HEK293T (cell line): ENCODE measurements at regions not wholly inside any gene's neighbourhood (a gene's known extent, or its start where the extent isn't known, plus 50 kb on each side); places are given as distances from the start of the nearest gene placed in this dataset.

ENCODE experiments used
- CTCF ChIA-PET: fragments of 350-600 bp; formaldehyde crosslinking; extraction: SDS; loops from one replicate; lab custom pipeline; 2021; ENCODE audit warnings: antibody characterized with exemption, inconsistent platforms; lab: Yijun Ruan, JAX
- POLR2A ChIA-PET: fragments of 350-600 bp; formaldehyde crosslinking; extraction: SDS; loops from one replicate; lab custom pipeline; 2020; ENCODE audit warnings: antibody characterized with exemption, inconsistent platforms; lab: Yijun Ruan, JAX
- DNase-seq: peaks from one replicate; pipeline ENCODE4 v3.0.0; 2012; ENCODE audit warnings: mixed read lengths; ENCODE audit errors: extremely low spot score
- ARNT ChIP-seq: fragments of 450-650 bp; IDR thresholded peaks from 2 replicates; pipeline ENCODE4 v1.6.1; 2017; ENCODE audit warnings: mild to moderate bottlenecking
- BHLHE40 ChIP-seq: fragments of 450-650 bp; IDR thresholded peaks from 2 replicates; pipeline ENCODE4 v1.6.1; 2016; ENCODE audit warnings: mild to moderate bottlenecking, moderate library complexity, borderline replicate concordance
- CTBP1 ChIP-seq: fragments of 450-650 bp; IDR thresholded peaks from 2 replicates; pipeline ENCODE4 v1.6.1; 2016; ENCODE audit warnings: borderline replicate concordance
- ELF4 ChIP-seq: fragments of 450-650 bp; IDR thresholded peaks from 2 replicates; pipeline ENCODE4 v1.6.1; 2017; ENCODE audit warnings: antibody characterized with exemption
- FOXA1 ChIP-seq: fragments of 450-650 bp; IDR thresholded peaks from 2 replicates; pipeline ENCODE4 v1.6.1; 2016; ENCODE audit warnings: mild to moderate bottlenecking
- FOXK2 ChIP-seq: fragments of 450-650 bp; IDR thresholded peaks from 2 replicates; pipeline ENCODE4 v1.6.1; 2016; ENCODE audit warnings: mild to moderate bottlenecking
- FOXM1 ChIP-seq: fragments of 450-650 bp; IDR thresholded peaks from 2 replicates; pipeline ENCODE4 v1.6.1; 2017; ENCODE audit warnings: mild to moderate bottlenecking, borderline replicate concordance
- HDGF ChIP-seq: fragments of 450-650 bp; IDR thresholded peaks from 2 replicates; pipeline ENCODE4 v1.6.1; 2017; ENCODE audit warnings: antibody characterized with exemption, borderline replicate concordance
- L3MBTL2 ChIP-seq: fragments of 450-650 bp; conservative IDR thresholded peaks from 2 replicates; pipeline ENCODE4 v1.6.1; 2016; ENCODE audit warnings: mild to moderate bottlenecking
- LEF1 ChIP-seq: fragments of 450-650 bp; IDR thresholded peaks from 2 replicates; pipeline ENCODE4 v1.6.1; 2017; ENCODE audit warnings: mild to moderate bottlenecking, borderline replicate concordance
- NFRKB ChIP-seq: fragments of 450-650 bp; IDR thresholded peaks from 2 replicates; pipeline ENCODE4 v1.6.1; 2016; ENCODE audit warnings: mild to moderate bottlenecking, moderate library complexity
- PKNOX1 ChIP-seq: fragments of 450-650 bp; IDR thresholded peaks from 2 replicates; pipeline ENCODE4 v1.6.1; 2016
- SP1 ChIP-seq: fragments of 450-650 bp; IDR thresholded peaks from 2 replicates; pipeline ENCODE4 v1.6.1; 2017
- SUZ12 ChIP-seq: fragments of 450-650 bp; IDR thresholded peaks from 2 replicates; pipeline ENCODE4 v1.6.1; 2016; ENCODE audit warnings: mild to moderate bottlenecking
- TARDBP ChIP-seq: fragments of 450-650 bp; IDR thresholded peaks from 2 replicates; pipeline ENCODE4 v1.6.1; 2016
- ZNF384 ChIP-seq: fragments of 450-650 bp; IDR thresholded peaks from 2 replicates; pipeline ENCODE4 v1.6.1; 2016

GRCh38 chr12:32024884-32025592, 65.8 kb downstream of the RESF1 start:
- POLR2A ChIA-PET: no interaction called here
- TF ChIP-seq CTBP1: no peak
- TF ChIP-seq SP1: no peak
- no peak for DNase-seq
- CTCF ChIA-PET: no interaction called here

- no peak for DNase-seq
- TF ChIP-seq SP1: no peak
- no peak for TF ChIP-seq HDGF
- no peak for TF ChIP-seq FOXK2
- no peak for TF ChIP-seq ARNT
- TF ChIP-seq ZNF384: no peak
- TF ChIP-seq BHLHE40: no peak
- no peak for TF ChIP-seq NFRKB
- TF ChIP-seq ELF4: no peak
- ChIA-PET POLR2A (no interaction called here), CTCF (no interaction called here)
Observed at GRCh38 chr12:32025906-32026305, 66.7 kb downstream of the RESF1 start.

- CTCF ChIA-PET: no interaction called here
- POLR2A ChIA-PET: no interaction called here
- TF ChIP-seq NFRKB (no peak), ARNT (no peak), HDGF (no peak), L3MBTL2 (no peak), FOXK2 (no peak), SP1 (no peak), FOXA1 (no peak), ZNF384 (no peak)
- DNase-seq: no peak
Observed at GRCh38 chr12:32027684-32028365, 68.6 kb downstream of the RESF1 start.

GRCh38 chr12:32030151-32030550, 70.9 kb downstream of the RESF1 start:
- no peak for TF ChIP-seq FOXK2
- no peak for TF ChIP-seq HDGF
- TF ChIP-seq ELF4: no peak
- no peak for TF ChIP-seq ARNT
- TF ChIP-seq ZNF384: no peak
- TF ChIP-seq PKNOX1: no peak
- no peak for TF ChIP-seq LEF1
- no peak for TF ChIP-seq NFRKB
- TF ChIP-seq CTBP1: no peak
- no peak for TF ChIP-seq FOXA1
- TF ChIP-seq SUZ12: no peak
- TF ChIP-seq L3MBTL2: no peak
- no peak for TF ChIP-seq FOXM1
- no peak for TF ChIP-seq TARDBP
- CTCF ChIA-PET: no interaction called here
- no peak for DNase-seq
- POLR2A ChIA-PET: no interaction called here

GRCh38 chr12:32030676-32031075, 71.5 kb downstream of the RESF1 start:
- ChIA-PET POLR2A (interaction anchor here (1.1 kb wide), 1 partner anchor 71 kb away, joined by 3 read pairs; no protein-coding TSS in a partner anchor), CTCF (no interaction called here)

GRCh38 chr12:32031109-32031508, 71.9 kb downstream of the RESF1 start:
- no peak for DNase-seq
- CTCF ChIA-PET: no interaction called here
- TF ChIP-seq ARNT (no peak), SUZ12 (no peak), FOXA1 (no peak), BHLHE40 (no peak), PKNOX1 (no peak), FOXM1 (no peak), FOXK2 (no peak), TARDBP (no peak), ZNF384 (no peak), NFRKB (no peak), ELF4 (no peak), LEF1 (no peak), L3MBTL2 (no peak), SP1 (no peak)
- POLR2A ChIA-PET: interaction anchor here (1.1 kb wide), 1 partner anchor 71 kb away, joined by 3 read pairs; no protein-coding TSS in a partner anchor

More at GRCh38 chr12:32030676-32031075, 71.5 kb downstream of the RESF1 start:
- no peak for DNase-seq
- TF ChIP-seq BHLHE40 (no peak), ZNF384 (no peak), PKNOX1 (no peak), FOXK2 (no peak), L3MBTL2 (no peak), TARDBP (no peak), SP1 (no peak), CTBP1 (no peak), SUZ12 (no peak), FOXM1 (no peak), NFRKB (no peak), ARNT (no peak), HDGF (no peak)
